GM18505 (cell line): ENCODE measurements at regions not wholly inside any gene's neighbourhood (a gene's known extent, or its start where the extent isn't known, plus 50 kb on each side); places are given as distances from the start of the nearest gene placed in this dataset.
A peak's percentile ranks its signal among the peaks of the same experiment; 100 is the strongest.
"Not testable (repeated sequence)": the region's sequence is repeated elsewhere in the genome, so short reads cannot be mapped to it uniquely, and the experiment has no call there.

ENCODE experiments used
- ATAC-seq: cut with Tn5 transposase; IDR thresholded peaks from one replicate; pipeline ENCODE4 v1.9.1; 2021; ENCODE audit not compliant: unreplicated experiment
- POLR2A ChIP-seq: IDR thresholded peaks from 4 replicates; pipeline ENCODE4 v1.6.1; 2011; ENCODE audit warnings: borderline replicate concordance; ENCODE audit not compliant: insufficient read depth, insufficient read length; ENCODE audit errors: extremely low read depth

- no peak for ATAC-seq
- no peak for TF ChIP-seq POLR2A
Measured at GRCh38 chr6:11463398-11463780, 74.2 kb upstream of the TMEM170B start.

GRCh38 chr6:11462742-11463397 lies 74.7 kb upstream of the TMEM170B start:
- no peak for ATAC-seq
- no peak for TF ChIP-seq POLR2A

GRCh38 chr6:11460837-11461661 lies 76.5 kb upstream of the TMEM170B start:
- peak; percentile 62 for ATAC-seq
- no peak for TF ChIP-seq POLR2A

- TF ChIP-seq POLR2A, result peak; percentile 23
- ATAC-seq, result peak; percentile 34
Measured at GRCh38 chr6:11460001-11460668, 77.4 kb upstream of the TMEM170B start.

GRCh38 chr6:11459079-11459610 lies 78.4 kb upstream of the TMEM170B start:
- ATAC-seq, result peak; percentile 67
- no peak for TF ChIP-seq POLR2A

GRCh38 chr6:11458509-11458908 lies 79.0 kb upstream of the TMEM170B start:
- no peak for ATAC-seq
- no peak for TF ChIP-seq POLR2A

- not testable (repeated sequence) for ATAC-seq
Measured at GRCh38 chr6:11457422-11457821, 80.1 kb upstream of the TMEM170B start.

- not testable (repeated sequence) for ATAC-seq
Measured at GRCh38 chr6:11452106-11452505, 85.4 kb upstream of the TMEM170B start.

- no peak for TF ChIP-seq POLR2A
- no peak for ATAC-seq
Measured at GRCh38 chr6:11450037-11450436, 87.5 kb upstream of the TMEM170B start.

- no peak for TF ChIP-seq POLR2A
- no peak for ATAC-seq
Measured at GRCh38 chr6:11449408-11449807, 88.1 kb upstream of the TMEM170B start.

GRCh38 chr6:11448038-11448437 lies 89.5 kb upstream of the TMEM170B start:
- no peak for ATAC-seq
- TF ChIP-seq POLR2A, result no peak

GRCh38 chr6:11447265-11447664 lies 90.3 kb upstream of the TMEM170B start:
- ATAC-seq, result no peak
- no peak for TF ChIP-seq POLR2A

- ATAC-seq, result no peak
- no peak for TF ChIP-seq POLR2A
Measured at GRCh38 chr6:11445146-11445545, 92.4 kb upstream of the TMEM170B start.

GRCh38 chr6:11443125-11443524 lies 94.4 kb upstream of the TMEM170B start:
- not testable (repeated sequence) for ATAC-seq
